ENCODE measurements at regions not wholly inside any gene's neighbourhood (a gene's known extent, or its start where the extent isn't known, plus 50 kb on each side); places are given as distances from the start of the nearest gene placed in this dataset.

- TF ChIP-seq CTCF (IDR thresholded peaks at IDR 0.05; ENCODE audit: low read depth, low read length) (no peak), EZH2phosphoT487 (IDR thresholded peaks at IDR 0.05; ENCODE audit: low read depth) (no peak)
These were observed 156.9 kb upstream of the KCNJ16 start for GRCh38 chr17:69918164-69918563.
